ENCODE measurements at regions not wholly inside any gene's neighbourhood (a gene's known extent, or its start where the extent isn't known, plus 50 kb on each side); places are given as distances from the start of the nearest gene placed in this dataset.
A peak's percentile ranks its signal among the peaks of the same experiment; 100 is the strongest.

- H3K4me3 ChIP-seq (replicated peaks; ENCODE audit: low read depth, low read length) = no peak overlapping the region
- TF ChIP-seq CTCF (IDR thresholded peaks at IDR 0.05; ENCODE audit: low read length, missing control alignments) = no peak
- no peak for DNase-seq (ENCODE audit: low read depth)
Observed at GRCh38 chr3:71881041-71881440, 96.1 kb upstream of the PROK2 start.

- DNase-seq (ENCODE audit: low read depth) = no peak
- no peak for TF ChIP-seq CTCF (IDR thresholded peaks at IDR 0.05; ENCODE audit: low read length, missing control alignments)
- H3K4me3 ChIP-seq (replicated peaks; ENCODE audit: low read depth, low read length) = no peak overlapping the region
Observed at GRCh38 chr3:71879089-71879488, 94.1 kb upstream of the PROK2 start.

- TF ChIP-seq CTCF (IDR thresholded peaks at IDR 0.05; ENCODE audit: low read length, missing control alignments) = no peak
- no peak overlapping the region for H3K4me3 ChIP-seq (replicated peaks; ENCODE audit: low read depth, low read length)
- DNase-seq (ENCODE audit: low read depth) = no peak
Observed at GRCh38 chr3:71876135-71877105, 91.5 kb upstream of the PROK2 start.

- H3K4me3 ChIP-seq (replicated peaks; ENCODE audit: low read depth, low read length) = no peak overlapping the region
- DNase-seq (ENCODE audit: low read depth) = peak; percentile 70
- TF ChIP-seq CTCF (IDR thresholded peaks at IDR 0.05; ENCODE audit: low read length, missing control alignments) = peak; percentile 94
Observed at GRCh38 chr3:71875461-71875947, 90.6 kb upstream of the PROK2 start.

- TF ChIP-seq CTCF (IDR thresholded peaks at IDR 0.05; ENCODE audit: low read length, missing control alignments) = no peak
- no peak overlapping the region for H3K4me3 ChIP-seq (replicated peaks; ENCODE audit: low read depth, low read length)
- no peak for DNase-seq (ENCODE audit: low read depth)
Observed at GRCh38 chr3:71874618-71875017, 89.7 kb upstream of the PROK2 start.

- H3K4me3 ChIP-seq (replicated peaks; ENCODE audit: low read depth, low read length) = no peak overlapping the region
- no peak for TF ChIP-seq CTCF (IDR thresholded peaks at IDR 0.05; ENCODE audit: low read length, missing control alignments)
- DNase-seq (ENCODE audit: low read depth) = no peak
Observed at GRCh38 chr3:71873093-71873611, 88.2 kb upstream of the PROK2 start.

Data from fibroblast of pulmonary artery (primary cell).